Activated CD4-positive, alpha-beta memory T cell treated with anti-CD3 and anti-CD28 coated beads for 36 hours (primary cell): ENCODE measurements at regions not wholly inside any gene's neighbourhood (a gene's known extent, or its start where the extent isn't known, plus 50 kb on each side); places are given as distances from the start of the nearest gene placed in this dataset.

Source experiments
- CTCF ChIA-PET: fragments of 350-600 bp; sonication (Branson Sonifier 250); formaldehyde crosslinking; loops from one replicate; lab custom pipeline; 2021; ENCODE audit warnings: antibody characterized with exemption, inconsistent platforms; lab: Charles Lee
- POLR2A ChIA-PET: fragments of 350-600 bp; sonication (Branson Sonifier 250); formaldehyde crosslinking; loops from one replicate; lab custom pipeline; 2021; ENCODE audit warnings: antibody characterized with exemption; lab: Charles Lee
- DNase-seq: peaks from one replicate; pipeline ENCODE4 v3.0.0-alpha.2; 2020
- H3K27ac Mint-ChIP-seq: one replicate; pipeline ENCODE4 v1.8.0; 2021; ENCODE audit warnings: mixed read lengths
- H3K27me3 Mint-ChIP-seq: one replicate; pipeline ENCODE4 v1.8.0; 2021; ENCODE audit warnings: mixed read lengths
- H3K36me3 Mint-ChIP-seq: one replicate; pipeline ENCODE4 v1.8.0; 2021; ENCODE audit warnings: mixed read lengths
- H3K4me1 Mint-ChIP-seq: one replicate; pipeline ENCODE4 v1.8.0; 2021; ENCODE audit warnings: low read depth, mixed read lengths
- H3K4me3 Mint-ChIP-seq: one replicate; pipeline ENCODE4 v1.8.0; 2021; ENCODE audit warnings: mild to moderate bottlenecking, mixed read lengths
- H3K9me3 Mint-ChIP-seq: one replicate; pipeline ENCODE4 v1.8.0; 2021; ENCODE audit warnings: mixed read lengths
- intact Hi-C: fragments of 100-400 bp; cut with micrococcal nuclease; formaldehyde crosslinking; loops from one replicate; pipeline ENCODE4 v1.15.1; 2023

GRCh38 chr7:25775999-25776743 lies 375.8 kb upstream of the NFE2L3 start:
- Mint-ChIP-seq H3K4me1 (no peaks in the 10 kb centered on the region), H3K36me3 (no peaks in the 10 kb centered on the region), H3K27me3 (peaks cover 4% of the 10 kb centered on the region), H3K9me3 (no peaks in the 10 kb centered on the region), H3K4me3 (no peak overlapping the region), H3K27ac (no peak overlapping the region)
- ChIA-PET CTCF (no interaction called here), POLR2A (no interaction called here)
- no peak for DNase-seq
- intact Hi-C loops: no loop called here

- no peak overlapping the region for H3K27ac Mint-ChIP-seq
- ChIA-PET CTCF (no interaction called here), POLR2A (no interaction called here)
- intact Hi-C loops: no loop called here
- no peak for DNase-seq
- H3K27me3 Mint-ChIP-seq: peaks cover 4% of the 10 kb centered on the region
- H3K36me3 Mint-ChIP-seq: no peaks in the 10 kb centered on the region
- no peaks in the 10 kb centered on the region for H3K9me3 Mint-ChIP-seq
- no peak overlapping the region for H3K4me3 Mint-ChIP-seq
- no peaks in the 10 kb centered on the region for H3K4me1 Mint-ChIP-seq
Observed at GRCh38 chr7:25776744-25777123, 375.3 kb upstream of the NFE2L3 start.

- no peaks in the 10 kb centered on the region for H3K36me3 Mint-ChIP-seq
- no peak for DNase-seq
- no peak overlapping the region for H3K27ac Mint-ChIP-seq
- ChIA-PET POLR2A (no interaction called here), CTCF (no interaction called here)
- H3K4me1 Mint-ChIP-seq: no peaks in the 10 kb centered on the region
- H3K9me3 Mint-ChIP-seq: no peaks in the 10 kb centered on the region
- H3K27me3 Mint-ChIP-seq: peaks cover 4% of the 10 kb centered on the region
- intact Hi-C loops: no loop called here
- no peak overlapping the region for H3K4me3 Mint-ChIP-seq
Observed at GRCh38 chr7:25777969-25778708, 373.9 kb upstream of the NFE2L3 start.

- ChIA-PET CTCF (no interaction called here), POLR2A (no interaction called here)
- Mint-ChIP-seq H3K27ac (no peak overlapping the region), H3K27me3 (peaks cover 4% of the 10 kb centered on the region), H3K4me1 (no peaks in the 10 kb centered on the region), H3K36me3 (no peaks in the 10 kb centered on the region), H3K9me3 (no peaks in the 10 kb centered on the region), H3K4me3 (no peak overlapping the region)
- intact Hi-C loops: no loop called here
- no peak for DNase-seq
Observed at GRCh38 chr7:25779002-25779546, 372.9 kb upstream of the NFE2L3 start.

- CTCF ChIA-PET: no interaction called here
Observed at GRCh38 chr7:25780904-25781303, 371.1 kb upstream of the NFE2L3 start.

GRCh38 chr7:25781704-25782103 lies 370.3 kb upstream of the NFE2L3 start:
- Mint-ChIP-seq H3K4me1 (no peaks in the 10 kb centered on the region), H3K4me3 (no peak overlapping the region), H3K9me3 (no peaks in the 10 kb centered on the region), H3K36me3 (no peaks in the 10 kb centered on the region), H3K27me3 (peaks cover 6% of the 10 kb centered on the region), H3K27ac (no peak overlapping the region)
- intact Hi-C loops: no loop called here
- CTCF ChIA-PET: interaction anchor here (1.5 kb wide), 1 partner anchor 38 kb away, joined by 3 read pairs; no protein-coding TSS in a partner anchor
- POLR2A ChIA-PET: no interaction called here
- no peak for DNase-seq

More at GRCh38 chr7:25780904-25781303, 371.1 kb upstream of the NFE2L3 start:
- no peaks in the 10 kb centered on the region for H3K4me1 Mint-ChIP-seq
- H3K4me3 Mint-ChIP-seq: no peak overlapping the region
- no peak overlapping the region for H3K27ac Mint-ChIP-seq
- intact Hi-C loops: no loop called here
- H3K36me3 Mint-ChIP-seq: no peaks in the 10 kb centered on the region
- POLR2A ChIA-PET: no interaction called here
- H3K27me3 Mint-ChIP-seq: peaks cover 6% of the 10 kb centered on the region
- DNase-seq: no peak
- no peaks in the 10 kb centered on the region for H3K9me3 Mint-ChIP-seq

- POLR2A ChIA-PET: no interaction called here
- intact Hi-C loops: no loop called here
- no peaks in the 10 kb centered on the region for H3K4me1 Mint-ChIP-seq
- H3K4me3 Mint-ChIP-seq: no peak overlapping the region
- CTCF ChIA-PET: no interaction called here
- H3K36me3 Mint-ChIP-seq: no peaks in the 10 kb centered on the region
- DNase-seq: no peak
- no peak overlapping the region for H3K27ac Mint-ChIP-seq
- no peaks in the 10 kb centered on the region for H3K9me3 Mint-ChIP-seq
- peaks cover 2% of the 10 kb centered on the region for H3K27me3 Mint-ChIP-seq
Observed at GRCh38 chr7:25786936-25787335, 365.1 kb upstream of the NFE2L3 start.

- no peak overlapping the region for H3K27ac Mint-ChIP-seq
- intact Hi-C loops: no loop called here
- H3K4me3 Mint-ChIP-seq: no peak overlapping the region
- ChIA-PET POLR2A (no interaction called here), CTCF (no interaction called here)
- H3K36me3 Mint-ChIP-seq: no peaks in the 10 kb centered on the region
- DNase-seq: no peak
- no peaks in the 10 kb centered on the region for H3K9me3 Mint-ChIP-seq
- no peaks in the 10 kb centered on the region for H3K4me1 Mint-ChIP-seq
- H3K27me3 Mint-ChIP-seq: peaks cover 2% of the 10 kb centered on the region
Observed at GRCh38 chr7:25787336-25787735, 364.7 kb upstream of the NFE2L3 start.

- H3K27me3 Mint-ChIP-seq: peaks cover 5% of the 10 kb centered on the region
- no peak overlapping the region for H3K27ac Mint-ChIP-seq
- no peaks in the 10 kb centered on the region for H3K36me3 Mint-ChIP-seq
- H3K9me3 Mint-ChIP-seq: no peaks in the 10 kb centered on the region
- no peak overlapping the region for H3K4me3 Mint-ChIP-seq
- no peak for DNase-seq
- intact Hi-C loops: no loop called here
- ChIA-PET CTCF (no interaction called here), POLR2A (no interaction called here)
- no peaks in the 10 kb centered on the region for H3K4me1 Mint-ChIP-seq
Observed at GRCh38 chr7:25788371-25788770, 363.6 kb upstream of the NFE2L3 start.

GRCh38 chr7:25788961-25789620 lies 362.9 kb upstream of the NFE2L3 start:
- Mint-ChIP-seq H3K36me3 (no peaks in the 10 kb centered on the region), H3K4me1 (no peaks in the 10 kb centered on the region), H3K27ac (no peak overlapping the region), H3K4me3 (no peak overlapping the region), H3K27me3 (peaks cover 5% of the 10 kb centered on the region), H3K9me3 (no peaks in the 10 kb centered on the region)
- CTCF ChIA-PET: no interaction called here
- POLR2A ChIA-PET: no interaction called here
- intact Hi-C loops: no loop called here
- no peak for DNase-seq

GRCh38 chr7:25789701-25790640 lies 362.0 kb upstream of the NFE2L3 start:
- no peaks in the 10 kb centered on the region for H3K4me1 Mint-ChIP-seq
- peaks cover 9% of the 10 kb centered on the region for H3K27me3 Mint-ChIP-seq
- H3K36me3 Mint-ChIP-seq: no peaks in the 10 kb centered on the region
- H3K27ac Mint-ChIP-seq: no peak overlapping the region
- intact Hi-C loops: no loop called here
- no peak for DNase-seq
- ChIA-PET POLR2A (no interaction called here), CTCF (no interaction called here)
- no peak overlapping the region for H3K4me3 Mint-ChIP-seq
- no peaks in the 10 kb centered on the region for H3K9me3 Mint-ChIP-seq
